Psoas muscle (tissue), 7 donors: ENCODE measurements at regions not wholly inside any gene's neighbourhood (a gene's known extent, or its start where the extent isn't known, plus 50 kb on each side); places are given as distances from the start of the nearest gene placed in this dataset.
"Not testable (repeated sequence)": the region's sequence is repeated elsewhere in the genome, so short reads cannot be mapped to it uniquely, and the experiment has no call there.

ENCODE experiments used
- ATAC-seq, 4 donors: fragments of 200-7000 bp; cut with Tn5 transposase; one replicate each; pipeline ENCODE4 v1.9.1; 2020; ENCODE audit warnings: moderate library complexity in 3 of 4, mild to moderate bottlenecking in 2 of 4
- DNase-seq, 2 donors: peaks; one replicate each; pipeline ENCODE4 v3.0.0-alpha.2; 2020
- H3K27ac ChIP-seq: fragments of 200-600 bp; one replicate; pipeline ENCODE4 v1.8.0; 2022
- H3K27me3 ChIP-seq, 3 donors: fragments of 200-600 bp in 1 of 3; one replicate each; pipeline versions ENCODE4 v1.6.1 to v1.8.0; 2013 to 2022; ENCODE audit warnings: low read length in 2 of 3, mild to moderate bottlenecking in 2 of 3, moderate library complexity in 1 of 3; ENCODE audit not compliant: insufficient read depth in 3 of 3
- H3K36me3 ChIP-seq, 2 donors: fragments of 200-600 bp in 1 of 2; one replicate each; pipeline versions ENCODE4 v1.6.1 to v1.8.0; 2013 to 2022; ENCODE audit warnings: low read depth in 1 of 2, mild to moderate bottlenecking in 1 of 2, moderate library complexity in 1 of 2; ENCODE audit not compliant: insufficient read depth in 1 of 2
- H3K4me1 ChIP-seq: fragments of 200-600 bp; one replicate; pipeline ENCODE4 v1.8.0; 2022
- H3K4me3 ChIP-seq: fragments of 200-600 bp; one replicate; pipeline ENCODE4 v1.8.0; 2022; ENCODE audit warnings: mild to moderate bottlenecking
- H3K9me3 ChIP-seq: fragments of 200-600 bp; one replicate; pipeline ENCODE4 v1.8.0; 2022
- WGBS, 3 donors: extraction: QIAGEN DNeasy Blood & Tissue Kit; methylation state at CpG; one replicate each; pipeline versions ENCODE4 v1.1.6 to v1.1.7; 2013; 5-methylcytosine and 5-hydroxymethylcytosine counted together
- intact Hi-C, 2 donors: fragments of 100-400 bp; cut with DNase I; formaldehyde crosslinking; loops; one replicate each; pipeline versions ENCODE4 v1.11.0 to v1.14.2; 2022
- TF ChIP-seq, protein P1 (sequence below): fragments of 200-600 bp; IDR thresholded peaks from one replicate; pipeline ENCODE4 v1.8.0; 2022; ENCODE audit warnings: antibody characterized with exemption
- donor health status: healthy with polysubstance abuse.
- donor health status: DM: no; HTN: no; CAD: no; lungs with moderate emphysema.
- donor health status: Bipolar disorder and iron deficiency.
- donor health status: healthy.
- donor health status: DM: yes; HTN: yes; CAD: no.
- donor health status: DM: no; HTN: no; CAD: no.
- donor health status: DM: yes; HTN: yes; CAD: no.

DNA sequence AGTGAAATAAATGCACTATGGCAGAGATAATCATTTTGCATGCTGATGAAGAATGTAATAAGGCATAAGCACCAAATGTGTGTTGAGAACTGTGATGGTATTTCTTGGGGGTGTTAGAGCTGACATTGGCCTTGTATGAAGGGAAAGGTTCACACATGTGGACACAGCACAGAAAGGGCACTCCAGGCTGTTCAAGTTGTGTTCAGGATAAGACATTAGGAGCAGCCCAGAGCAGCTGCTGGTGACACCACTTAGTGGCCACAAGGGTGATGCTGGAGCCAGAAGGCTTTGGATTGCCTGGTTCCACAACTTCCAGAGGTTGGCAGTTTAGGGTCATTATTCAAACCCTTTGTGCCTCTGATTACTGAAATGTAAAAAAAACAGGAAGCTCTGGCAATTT lies 155.4 kb downstream of the GOLGA6L6 start:
- no peak for ATAC-seq
- no peak for DNase-seq
- H3K27me3 ChIP-seq: no peaks in the 10 kb centered on the region
- TF ChIP-seq, protein P1, sequence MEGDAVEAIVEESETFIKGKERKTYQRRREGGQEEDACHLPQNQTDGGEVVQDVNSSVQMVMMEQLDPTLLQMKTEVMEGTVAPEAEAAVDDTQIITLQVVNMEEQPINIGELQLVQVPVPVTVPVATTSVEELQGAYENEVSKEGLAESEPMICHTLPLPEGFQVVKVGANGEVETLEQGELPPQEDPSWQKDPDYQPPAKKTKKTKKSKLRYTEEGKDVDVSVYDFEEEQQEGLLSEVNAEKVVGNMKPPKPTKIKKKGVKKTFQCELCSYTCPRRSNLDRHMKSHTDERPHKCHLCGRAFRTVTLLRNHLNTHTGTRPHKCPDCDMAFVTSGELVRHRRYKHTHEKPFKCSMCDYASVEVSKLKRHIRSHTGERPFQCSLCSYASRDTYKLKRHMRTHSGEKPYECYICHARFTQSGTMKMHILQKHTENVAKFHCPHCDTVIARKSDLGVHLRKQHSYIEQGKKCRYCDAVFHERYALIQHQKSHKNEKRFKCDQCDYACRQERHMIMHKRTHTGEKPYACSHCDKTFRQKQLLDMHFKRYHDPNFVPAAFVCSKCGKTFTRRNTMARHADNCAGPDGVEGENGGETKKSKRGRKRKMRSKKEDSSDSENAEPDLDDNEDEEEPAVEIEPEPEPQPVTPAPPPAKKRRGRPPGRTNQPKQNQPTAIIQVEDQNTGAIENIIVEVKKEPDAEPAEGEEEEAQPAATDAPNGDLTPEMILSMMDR: no peak
- intact Hi-C loops: loop anchor here in 1 of 2 donors (5.0 kb wide), 1 partner anchor 34 kb away; no protein-coding TSS in a partner anchor
- no peaks in the 10 kb centered on the region for H3K9me3 ChIP-seq
- no peak overlapping the region for H3K27ac ChIP-seq
- no peaks in the 10 kb centered on the region for H3K4me1 ChIP-seq
- H3K36me3 ChIP-seq: no peaks in the 10 kb centered on the region
- no peak overlapping the region for H3K4me3 ChIP-seq

GRCh38 chr15:20380199-20380598 lies 161.4 kb downstream of the GOLGA6L6 start:
- H3K36me3 ChIP-seq, H3K27me3 ChIP-seq, intact Hi-C loops, DNase-seq, ATAC-seq, H3K4me1 ChIP-seq, H3K4me3 ChIP-seq, H3K9me3 ChIP-seq, H3K27ac ChIP-seq: not testable (repeated sequence)
- WGBS, 3 donors: 72 to 83% (median 78%) methylated on average over 5 of the region's 5 CpGs

DNA sequence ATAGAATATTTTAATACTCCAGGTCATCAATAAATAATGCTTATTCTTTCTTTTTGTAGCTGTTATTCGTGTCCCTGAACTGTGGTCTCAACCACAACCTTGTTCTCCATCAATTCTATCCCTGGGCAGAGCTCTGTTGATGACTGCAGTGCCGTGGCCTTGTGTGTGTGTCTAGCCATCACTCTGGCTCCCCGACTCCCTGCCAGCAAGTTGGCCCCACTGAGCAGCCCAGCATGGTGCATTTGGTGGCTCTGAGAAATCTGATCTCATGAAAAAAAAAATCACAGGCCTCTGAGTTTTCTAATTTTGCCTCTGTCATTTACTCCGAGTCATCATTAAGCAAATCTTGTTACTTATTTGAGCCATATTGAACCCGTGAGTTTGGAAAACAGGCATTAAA lies 164.7 kb downstream of the GOLGA6L6 start:
- H3K27me3 ChIP-seq: no peaks in the 10 kb centered on the region
- no peaks in the 10 kb centered on the region for H3K4me1 ChIP-seq
- 56 to 64% (median 56%) methylated on average over 5 of the region's 5 CpGs for WGBS, 3 donors
- TF ChIP-seq, protein P1: no peak
- H3K27ac ChIP-seq: no peak overlapping the region
- H3K9me3 ChIP-seq: no peaks in the 10 kb centered on the region
- no peaks in the 10 kb centered on the region for H3K36me3 ChIP-seq
- intact Hi-C loops: no loop called here
- ATAC-seq (no peak), DNase-seq (no peak)
- H3K4me3 ChIP-seq: no peak overlapping the region

GRCh38 chr15:20372416-20372815 lies 169.2 kb downstream of the GOLGA6L6 start:
- H3K4me1 ChIP-seq, H3K36me3 ChIP-seq, intact Hi-C loops, H3K27me3 ChIP-seq, ATAC-seq, H3K9me3 ChIP-seq, H3K4me3 ChIP-seq, DNase-seq, H3K27ac ChIP-seq: not testable (repeated sequence)

DNA sequence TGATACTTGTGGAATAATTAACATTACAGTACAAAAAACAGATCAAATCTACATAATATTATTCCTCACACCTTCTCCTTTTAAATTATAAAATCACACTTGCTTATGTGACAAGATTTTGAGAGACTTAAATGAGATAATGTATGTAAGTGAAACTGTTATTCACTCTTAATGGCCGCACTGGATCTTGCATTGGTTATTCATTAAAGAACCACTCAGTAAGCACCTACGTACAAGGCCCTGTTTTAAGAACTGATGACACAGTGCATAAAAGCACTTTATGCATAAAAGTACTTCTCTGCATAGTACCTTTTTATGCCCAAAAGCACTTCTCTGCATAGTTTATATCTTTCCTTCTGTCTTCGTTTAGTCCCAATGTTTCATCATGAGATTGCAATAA lies 172.1 kb downstream of the GOLGA6L6 start:
- no peak for ATAC-seq
- H3K27me3 ChIP-seq: no peaks in the 10 kb centered on the region
- H3K36me3 ChIP-seq: no peaks in the 10 kb centered on the region
- no peak overlapping the region for H3K4me3 ChIP-seq
- H3K27ac ChIP-seq: no peak overlapping the region
- TF ChIP-seq, protein P1: no peak
- H3K9me3 ChIP-seq: no peaks in the 10 kb centered on the region
- no peaks in the 10 kb centered on the region for H3K4me1 ChIP-seq
- WGBS, 3 donors: 58 to 72% (median 62%) methylated on average over 3 of the region's 3 CpGs
- intact Hi-C loops: loop anchor here in 1 of 2 donors (2.0 kb wide), 1 partner anchor 15 kb away; no protein-coding TSS in a partner anchor
- no peak for DNase-seq

DNA sequence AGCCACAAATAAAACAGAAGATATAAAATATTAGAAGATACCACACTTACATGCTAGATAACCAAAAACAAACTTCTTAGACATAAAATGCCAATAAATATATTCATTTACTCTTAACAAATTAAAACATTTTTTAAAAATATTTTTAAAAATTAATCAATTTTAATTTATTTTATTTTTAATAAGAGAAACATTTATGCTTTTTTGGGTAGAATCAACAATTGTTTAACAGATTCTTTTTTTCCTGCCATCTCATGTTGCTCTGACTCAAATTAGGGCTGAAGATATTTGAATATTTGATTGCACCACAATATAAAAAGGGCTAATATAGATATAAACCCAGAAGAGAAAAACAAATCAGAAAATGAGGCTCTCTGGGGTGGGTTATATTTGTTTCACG lies 172.6 kb downstream of the GOLGA6L6 start:
- Histone ChIP-seq H3K27ac (no peak overlapping the region), H3K4me1 (no peaks in the 10 kb centered on the region), H3K9me3 (no peaks in the 10 kb centered on the region), H3K4me3 (no peak overlapping the region), H3K36me3 (no peaks in the 10 kb centered on the region), H3K27me3 (no peaks in the 10 kb centered on the region)
- TF ChIP-seq, protein P1: no peak
- intact Hi-C loops: loop anchor here in 1 of 2 donors (2.0 kb wide), 1 partner anchor 14 kb away; no protein-coding TSS in a partner anchor
- DNase-seq (no peak), ATAC-seq (no peak)
- 15 to 37% (median 24%) methylated on average over 1 of the region's 1 CpG for whole genome bisulfite sequencing, 3 donors
